Upper lobe of left lung (tissue), 6 donors: ENCODE measurements at regions not wholly inside any gene's neighbourhood (a gene's known extent, or its start where the extent isn't known, plus 50 kb on each side); places are given as distances from the start of the nearest gene placed in this dataset.

Source experiments
- ATAC-seq, 2 donors: fragments of 200-7000 bp; cut with Tn5 transposase; one replicate each; pipeline ENCODE4 v1.9.1; 2022; ENCODE audit warnings: mild to moderate bottlenecking in 2 of 2, moderate library complexity in 2 of 2; ENCODE audit not compliant: low FRiP score in 2 of 2
- DNase-seq, 2 donors: peaks; one replicate each; pipeline ENCODE4 v3.0.0-alpha.2; 2019 to 2020
- H3K27ac ChIP-seq, 4 donors: fragments of 200-600 bp; sonication (generic); one replicate each; pipeline ENCODE4 v1.5.1; 2016 to 2019
- H3K27me3 ChIP-seq, 4 donors: fragments of 200-600 bp; sonication (generic); one replicate each; pipeline ENCODE4 v1.5.1; 2017 to 2019
- H3K36me3 ChIP-seq, 4 donors: fragments of 200-600 bp; sonication (generic); one replicate each; pipeline ENCODE4 v1.5.1; 2016 to 2019
- H3K4me1 ChIP-seq, 4 donors: fragments of 200-600 bp; sonication (generic); one replicate each; pipeline ENCODE4 v1.5.1; 2018 to 2019
- H3K4me3 ChIP-seq, 4 donors: fragments of 200-600 bp; sonication (generic); one replicate each; pipeline ENCODE4 v1.5.1; 2017 to 2019; ENCODE audit warnings: mild to moderate bottlenecking in 2 of 4, moderate library complexity in 1 of 4
- H3K9me3 ChIP-seq, 4 donors: fragments of 200-600 bp; sonication (generic); one replicate each; pipeline ENCODE4 v1.5.1; 2018 to 2019
- CTCF ChIP-seq, 6 experiments: fragments of 450-650 bp in 4 of 6; fragments of 200-600 bp in 2 of 6; sonication (generic) in 2 of 6; IDR thresholded peaks; one replicate each; pipeline ENCODE4 v1.5.1; 2016 to 2019; ENCODE audit warnings: antibody characterized with exemption in 6 of 6
- EP300 ChIP-seq, 4 donors: sonication (generic); formaldehyde crosslinking; IDR thresholded peaks; one replicate each; pipeline ENCODE4 v1.5.1; 2017; ENCODE audit warnings: antibody characterized with exemption in 4 of 4, control low read depth in 2 of 4
- POLR2A ChIP-seq, 4 donors: fragments of 450-650 bp; IDR thresholded peaks; one replicate each; pipeline ENCODE4 v1.5.1; 2016 to 2017; ENCODE audit warnings: antibody characterized with exemption in 4 of 4, mild to moderate bottlenecking in 2 of 4
- POLR2AphosphoS5 ChIP-seq, 2 donors: sonication (generic); formaldehyde crosslinking; IDR thresholded peaks; one replicate each; pipeline ENCODE4 v1.5.1; 2017; ENCODE audit warnings: antibody characterized with exemption in 2 of 2
- WGBS, 2 donors: methylation state at CpG; one replicate each; pipeline ENCODE4 v1.1.5; 2017 to 2018; 5-methylcytosine and 5-hydroxymethylcytosine counted together
- donor health status: DM: no; HTN: no; CAD: no; lungs with moderate emphysema.
- donor health status: DM: no; HTN: yes; CAD: no; lungs with severe emphysema.

GRCh38 chr16:76639685-76640289 is 362.6 kb downstream of the CNTNAP4 start:
- Histone ChIP-seq H3K9me3 (no peaks in the 10 kb centered on the region), H3K36me3 (no peaks in the 10 kb centered on the region), H3K4me1 (no peaks in the 10 kb centered on the region), H3K27ac (no peak overlapping the region), H3K4me3 (no peak overlapping the region), H3K27me3 (no peaks in the 10 kb centered on the region)
- DNase-seq: no peak
- ATAC-seq: peak in 1 of 2 donors; percentile 51
- 57 to 58% methylated on average over 10 of the region's 10 CpGs for WGBS, 2 donors
- no peak for TF ChIP-seq POLR2A (IDR thresholded peaks at IDR 0.05)
- no peak for TF ChIP-seq CTCF (IDR thresholded peaks at IDR 0.05)
- no peak for TF ChIP-seq EP300 (IDR thresholded peaks at IDR 0.05)
- TF ChIP-seq POLR2AphosphoS5 (IDR thresholded peaks at IDR 0.05): no peak

GRCh38 chr16:76650582-76650981 is 373.4 kb downstream of the CNTNAP4 start:
- DNase-seq: no peak
- Histone ChIP-seq H3K4me3 (no peak overlapping the region), H3K27me3 (no peaks in the 10 kb centered on the region), H3K4me1 (no peaks in the 10 kb centered on the region), H3K27ac (no peak overlapping the region), H3K9me3 (no peaks in the 10 kb centered on the region), H3K36me3 (no peaks in the 10 kb centered on the region)
- TF ChIP-seq POLR2AphosphoS5 (IDR thresholded peaks at IDR 0.05): no peak
- no peak for TF ChIP-seq CTCF (IDR thresholded peaks at IDR 0.05)
- no peak for TF ChIP-seq EP300 (IDR thresholded peaks at IDR 0.05)
- TF ChIP-seq POLR2A (IDR thresholded peaks at IDR 0.05): no peak
- WGBS, 2 donors: 83 to 90% methylated on average over 3 of the region's 3 CpGs
- ATAC-seq: no peak

DNA sequence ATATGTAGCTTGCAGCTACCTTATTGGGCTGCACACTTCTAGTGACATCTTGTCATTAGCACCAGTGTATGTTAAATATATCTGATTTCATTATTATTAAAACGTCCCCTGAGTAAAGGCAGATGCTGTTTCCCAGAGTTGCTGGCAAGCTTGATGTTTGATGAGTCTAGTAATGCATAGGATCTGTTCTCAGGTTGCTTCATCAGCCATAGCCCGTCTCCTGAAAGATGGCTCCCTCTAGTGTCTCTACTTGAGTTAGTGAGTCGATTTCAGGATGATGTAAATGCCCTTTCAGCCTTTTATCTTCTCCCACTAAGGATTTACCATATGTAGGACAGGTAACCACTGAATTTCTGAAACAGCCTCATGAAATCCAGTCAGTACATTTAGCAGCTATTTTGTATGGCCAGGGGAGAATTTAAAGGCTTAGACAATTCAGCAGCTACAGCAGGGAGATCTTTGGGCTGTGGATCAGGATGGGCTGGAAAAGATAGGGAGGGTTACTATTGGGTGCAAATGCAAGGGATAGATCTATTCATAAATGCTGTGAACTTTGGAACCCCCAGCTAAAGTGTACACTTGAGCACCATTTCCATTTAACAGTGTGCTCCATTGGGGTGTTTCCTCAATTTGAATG is 376.3 kb downstream of the CNTNAP4 start:
- Histone ChIP-seq H3K36me3 (no peaks in the 10 kb centered on the region), H3K27ac (no peak overlapping the region), H3K4me3 (no peak overlapping the region), H3K4me1 (no peaks in the 10 kb centered on the region), H3K9me3 (no peaks in the 10 kb centered on the region), H3K27me3 (no peaks in the 10 kb centered on the region)
- no peak for DNase-seq
- peak in 1 of 2 donors; percentile 70 for ATAC-seq
- 0 to 3% methylated on average over 3 of the region's 3 CpGs for WGBS, 2 donors
- TF ChIP-seq EP300 (IDR thresholded peaks at IDR 0.05) (no peak), POLR2A (IDR thresholded peaks at IDR 0.05) (no peak), CTCF (IDR thresholded peaks at IDR 0.05) (peak in 1 of 6 experiments; percentile 16), POLR2AphosphoS5 (IDR thresholded peaks at IDR 0.05) (no peak)

GRCh38 chr16:76654088-76654820 is 377.1 kb downstream of the CNTNAP4 start:
- no peak overlapping the region for H3K4me3 ChIP-seq
- no peaks in the 10 kb centered on the region for H3K36me3 ChIP-seq
- H3K9me3 ChIP-seq: no peaks in the 10 kb centered on the region
- no peak for ATAC-seq
- no peak for TF ChIP-seq POLR2AphosphoS5 (IDR thresholded peaks at IDR 0.05)
- TF ChIP-seq POLR2A (IDR thresholded peaks at IDR 0.05): no peak
- TF ChIP-seq EP300 (IDR thresholded peaks at IDR 0.05): no peak
- no peak for TF ChIP-seq CTCF (IDR thresholded peaks at IDR 0.05)
- DNase-seq: no peak
- 49 to 63% methylated on average over 4 of the region's 4 CpGs for WGBS, 2 donors
- no peak overlapping the region for H3K27ac ChIP-seq
- no peaks in the 10 kb centered on the region for H3K27me3 ChIP-seq
- no peaks in the 10 kb centered on the region for H3K4me1 ChIP-seq
